Right cardiac atrium (tissue), 5 donors: ENCODE measurements at regions not wholly inside any gene's neighbourhood (a gene's known extent, or its start where the extent isn't known, plus 50 kb on each side); places are given as distances from the start of the nearest gene placed in this dataset.
A peak's percentile ranks its signal among the peaks of the same experiment; 100 is the strongest.

Experiments
- ATAC-seq, 2 donors: fragments of 200-7000 bp; cut with Tn5 transposase; one replicate each; pipeline versions ENCODE4 v1.8.0 to v1.9.1; 2020; ENCODE audit warnings: moderate library complexity in 2 of 2, mild to moderate bottlenecking in 1 of 2
- DNase-seq, 3 donors: peaks; one replicate each; pipeline ENCODE4 v3.0.0-alpha.2; 2020
- H3K27ac ChIP-seq: one replicate; pipeline ENCODE4 v1.5.1; 2013; ENCODE audit warnings: mild to moderate bottlenecking, low read length, control low read depth, moderate library complexity
- H3K27me3 ChIP-seq: one replicate; pipeline ENCODE4 v1.6.1; 2013; ENCODE audit not compliant: control insufficient read depth, insufficient read depth
- H3K4me1 ChIP-seq: one replicate; pipeline ENCODE4 v1.6.1; 2013; ENCODE audit warnings: low read length; ENCODE audit not compliant: control insufficient read depth, insufficient read depth
- H3K4me3 ChIP-seq: one replicate; pipeline ENCODE4 v1.5.1; 2013; ENCODE audit warnings: low read length, control low read depth
- H3K9me3 ChIP-seq: one replicate; pipeline ENCODE4 v1.6.1; 2013; ENCODE audit warnings: low read length; ENCODE audit not compliant: control insufficient read depth
- WGBS: extraction: QIAGEN DNeasy Blood & Tissue Kit; methylation state at CpG from one replicate; pipeline ENCODE4 v1.1.7; 2013; 5-methylcytosine and 5-hydroxymethylcytosine counted together
- intact Hi-C, 4 donors: fragments of 100-400 bp; cut with DNase I; formaldehyde crosslinking; loops; one replicate each; pipeline versions ENCODE4 v1.11.0 to v1.14.0; 2022 to 2023
- donor health status: healthy with polysubstance abuse.
- donor health status: DM: no; HTN: yes; CAD: no.
- donor health status: DM: no; HTN: no; CAD: no.
- donor health status: DM: no; HTN: yes; CAD: no; lungs with severe emphysema.
- donor health status: DM: yes; HTN: yes; CAD: no.

DNA sequence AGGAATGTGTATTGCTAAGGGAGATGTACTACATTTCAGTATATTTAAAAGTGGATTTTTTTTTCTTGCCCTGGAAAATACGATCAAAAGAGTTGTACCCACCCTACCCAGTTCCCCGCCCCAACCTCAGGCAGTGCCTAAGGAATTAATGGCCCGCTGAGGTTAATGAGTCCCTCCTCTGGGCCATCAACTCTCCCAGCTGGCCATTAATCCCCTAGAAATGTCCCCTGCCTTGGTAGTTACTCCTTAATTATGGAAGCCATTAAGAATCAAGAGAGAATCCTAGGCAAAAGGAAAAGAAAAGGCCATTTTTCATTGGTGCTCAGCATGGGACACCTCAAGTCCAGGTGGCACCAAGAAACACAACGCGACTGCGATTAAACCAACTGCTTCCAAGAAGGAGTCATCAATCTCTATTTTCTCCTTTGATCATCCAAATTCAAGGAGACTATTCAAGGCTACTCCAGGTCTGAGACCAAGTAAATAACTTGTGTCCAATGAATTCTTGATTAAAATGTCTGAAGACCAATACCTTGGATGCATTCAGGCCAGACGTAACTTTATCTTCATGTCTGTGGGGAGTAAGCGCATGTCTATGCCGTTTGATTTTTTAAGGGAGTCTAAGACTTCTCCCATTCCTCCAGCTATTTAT is 1962.2 kb upstream of the WWC1 start:
- H3K9me3 ChIP-seq, result no peaks in the 10 kb centered on the region
- 87% methylated on average over 9 of the region's 9 CpGs for WGBS

DNA sequence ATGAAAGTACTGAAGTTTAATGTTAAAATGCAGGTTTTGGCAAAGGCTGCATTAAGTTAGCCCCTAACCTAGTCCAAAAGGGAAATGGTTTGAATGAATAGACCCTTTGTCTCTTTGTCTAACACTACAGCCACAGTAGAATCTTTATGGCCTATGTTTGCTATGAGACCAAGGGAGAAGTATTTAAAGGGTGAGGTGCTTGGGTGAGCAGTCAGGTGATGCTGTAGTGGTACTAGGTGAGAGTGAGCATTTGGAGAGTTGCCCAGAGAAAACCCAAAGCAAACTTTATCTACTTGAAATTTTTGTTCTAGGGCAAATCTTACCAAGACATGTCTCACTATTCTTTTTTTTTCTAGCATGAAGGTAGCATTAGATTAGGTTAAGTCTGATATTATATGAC is 1961.4 kb upstream of the WWC1 start:
- no peak for ATAC-seq
- Histone ChIP-seq H3K27me3 (no peaks in the 10 kb centered on the region), H3K27ac (no peak overlapping the region), H3K4me3 (no peak overlapping the region), H3K9me3 (no peaks in the 10 kb centered on the region), H3K4me1 (no peaks in the 10 kb centered on the region)
- intact Hi-C loops, result no loop called here
- no peak for DNase-seq

More for the DNA sequence above, 1962.2 kb upstream of the WWC1 start:
- no peaks in the 10 kb centered on the region for H3K27me3 ChIP-seq
- DNase-seq (no peak), ATAC-seq (no peak)
- no peak overlapping the region for H3K27ac ChIP-seq
- intact Hi-C loops, result no loop called here
- no peak overlapping the region for H3K4me3 ChIP-seq
- H3K4me1 ChIP-seq, result no peaks in the 10 kb centered on the region

DNA sequence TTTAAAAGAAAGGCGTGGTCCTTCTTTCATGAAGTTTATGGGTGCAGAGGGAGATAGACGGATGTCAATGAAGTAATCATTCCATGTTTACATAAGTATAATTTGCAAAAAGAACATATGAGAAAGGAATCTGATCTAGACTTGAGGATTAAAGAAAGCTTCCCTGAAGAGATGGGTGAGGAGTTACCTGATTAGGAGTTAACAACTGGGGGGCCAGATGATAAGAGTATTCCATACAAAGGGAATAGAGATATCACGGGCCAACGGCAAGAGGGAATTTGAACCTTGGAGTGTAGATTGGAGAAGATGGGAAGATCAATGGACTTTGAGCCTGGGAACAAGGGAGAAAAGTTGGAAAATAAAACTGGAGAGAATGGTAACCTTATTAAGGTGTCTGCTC is 1959.9 kb upstream of the WWC1 start:
- WGBS, result 79% methylated on average over 4 of the region's 4 CpGs
- no peaks in the 10 kb centered on the region for H3K27me3 ChIP-seq
- H3K27ac ChIP-seq, result no peak overlapping the region
- ATAC-seq (no peak), DNase-seq (no peak)
- H3K4me1 ChIP-seq, result no peaks in the 10 kb centered on the region
- no peak overlapping the region for H3K4me3 ChIP-seq
- no peaks in the 10 kb centered on the region for H3K9me3 ChIP-seq
- intact Hi-C loops, result no loop called here

DNA sequence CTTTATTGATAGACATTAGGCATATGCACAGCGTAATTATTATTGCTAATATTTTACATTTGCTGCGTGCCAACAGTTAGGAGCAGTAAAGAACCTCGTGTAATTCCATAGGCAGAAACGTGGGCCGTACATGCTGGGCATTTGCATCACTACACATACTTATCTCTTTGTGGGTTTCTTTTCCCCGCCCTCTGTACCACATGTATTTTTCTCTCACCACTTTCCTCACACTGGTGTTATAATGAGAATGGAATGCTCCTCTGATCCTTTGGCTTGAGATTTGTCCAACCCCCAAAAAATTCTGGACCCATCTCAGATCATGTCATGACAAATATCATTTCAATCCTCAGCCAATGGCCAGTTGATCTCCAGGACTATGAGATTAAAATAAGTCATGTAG is 1952.6 kb upstream of the WWC1 start:
- H3K4me1 ChIP-seq, result no peaks in the 10 kb centered on the region
- H3K9me3 ChIP-seq, result no peaks in the 10 kb centered on the region
- DNase-seq (no peak), ATAC-seq (no peak)
- H3K27ac ChIP-seq, result no peak overlapping the region
- H3K4me3 ChIP-seq, result no peak overlapping the region
- WGBS, result 78% methylated on average over 6 of the region's 6 CpGs
- H3K27me3 ChIP-seq, result no peaks in the 10 kb centered on the region
- intact Hi-C loops, result no loop called here

DNA sequence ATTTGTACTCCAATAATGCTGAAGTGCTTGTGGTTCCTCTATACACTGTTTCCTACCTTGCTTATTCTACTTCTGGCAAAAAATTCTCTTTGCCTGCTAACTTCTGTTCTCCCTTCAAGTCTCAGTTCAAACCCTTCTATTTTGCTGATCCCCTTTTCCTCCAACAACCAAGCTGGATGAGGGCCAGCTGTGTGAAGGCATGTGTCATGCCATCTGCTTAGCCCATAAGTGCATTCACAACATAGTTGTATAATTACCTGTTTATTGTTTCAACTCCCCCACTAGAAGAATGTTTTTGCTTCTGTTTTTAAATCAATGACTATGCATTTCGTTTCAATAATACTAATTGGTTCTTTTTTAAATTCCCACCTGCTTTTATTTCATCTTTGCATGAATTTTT is 1951.4 kb upstream of the WWC1 start:
- H3K9me3 ChIP-seq, result no peaks in the 10 kb centered on the region
- no peak overlapping the region for H3K4me3 ChIP-seq
- ATAC-seq, result no peak
- intact Hi-C loops, result no loop called here
- no peaks in the 10 kb centered on the region for H3K4me1 ChIP-seq
- no peak overlapping the region for H3K27ac ChIP-seq
- WGBS, result 78% methylated on average over 1 of the region's 1 CpG
- DNase-seq, result no peak
- H3K27me3 ChIP-seq, result no peaks in the 10 kb centered on the region

DNA sequence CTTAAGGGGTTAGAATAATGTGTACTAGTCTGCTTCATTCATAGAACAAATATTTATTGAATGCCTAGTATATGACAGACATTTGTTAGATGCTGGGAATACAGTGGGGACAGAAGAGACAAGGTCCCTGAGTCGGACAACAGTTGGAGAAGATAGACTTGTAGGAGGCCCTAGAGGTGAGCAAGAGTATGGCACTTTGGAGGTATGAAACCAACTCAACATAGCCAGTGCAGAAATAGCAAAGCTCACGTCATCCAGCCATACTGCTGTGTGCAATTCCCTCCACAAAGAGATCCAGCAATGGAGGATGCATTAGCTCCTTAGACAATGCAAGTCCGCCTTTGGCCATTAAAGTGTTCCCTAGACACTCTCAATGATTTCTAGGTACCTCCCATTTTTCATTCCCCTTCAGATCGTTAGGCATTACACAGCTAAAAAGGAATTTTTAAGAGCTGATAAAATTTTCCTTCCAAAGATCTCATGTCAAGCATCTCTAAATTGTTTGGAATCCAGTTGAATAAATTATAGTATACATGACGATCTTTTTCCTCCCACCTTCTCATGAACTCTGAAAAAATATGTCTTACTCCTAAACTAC is 1949.6 kb upstream of the WWC1 start:
- ATAC-seq, result peak in 1 of 2 donors; percentile 42
- Histone ChIP-seq H3K9me3 (no peaks in the 10 kb centered on the region), H3K4me3 (no peak overlapping the region), H3K27ac (no peak overlapping the region), H3K4me1 (no peaks in the 10 kb centered on the region), H3K27me3 (no peaks in the 10 kb centered on the region)
- intact Hi-C loops, result no loop called here
- 61% methylated on average over 5 of the region's 5 CpGs for WGBS
- no peak for DNase-seq

DNA sequence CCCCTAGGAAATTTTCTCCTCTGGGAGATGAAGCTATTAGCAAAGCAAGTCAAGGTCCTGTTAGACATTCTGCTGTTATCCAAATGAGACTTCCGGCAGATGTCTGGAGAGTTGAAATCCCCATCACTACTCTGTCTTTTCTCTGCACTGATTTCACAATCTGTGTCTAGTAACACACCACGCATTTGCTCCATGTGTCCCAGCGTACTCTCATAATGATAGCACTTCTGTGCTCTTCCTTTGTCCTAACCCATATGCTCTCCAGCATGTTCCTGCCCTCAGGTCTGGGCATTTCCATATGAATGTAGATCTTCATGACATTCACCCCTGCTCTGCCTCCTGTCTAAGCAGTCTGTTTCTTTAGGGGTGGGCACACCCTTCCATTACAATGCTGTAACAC is 1949.0 kb upstream of the WWC1 start:
- intact Hi-C loops, result no loop called here
- 54% methylated on average over 3 of the region's 3 CpGs for WGBS
- Histone ChIP-seq H3K27ac (no peak overlapping the region), H3K9me3 (no peaks in the 10 kb centered on the region), H3K4me3 (no peak overlapping the region), H3K4me1 (no peaks in the 10 kb centered on the region), H3K27me3 (no peaks in the 10 kb centered on the region)
- DNase-seq (no peak), ATAC-seq (peak; percentile 63 to 80)

DNA sequence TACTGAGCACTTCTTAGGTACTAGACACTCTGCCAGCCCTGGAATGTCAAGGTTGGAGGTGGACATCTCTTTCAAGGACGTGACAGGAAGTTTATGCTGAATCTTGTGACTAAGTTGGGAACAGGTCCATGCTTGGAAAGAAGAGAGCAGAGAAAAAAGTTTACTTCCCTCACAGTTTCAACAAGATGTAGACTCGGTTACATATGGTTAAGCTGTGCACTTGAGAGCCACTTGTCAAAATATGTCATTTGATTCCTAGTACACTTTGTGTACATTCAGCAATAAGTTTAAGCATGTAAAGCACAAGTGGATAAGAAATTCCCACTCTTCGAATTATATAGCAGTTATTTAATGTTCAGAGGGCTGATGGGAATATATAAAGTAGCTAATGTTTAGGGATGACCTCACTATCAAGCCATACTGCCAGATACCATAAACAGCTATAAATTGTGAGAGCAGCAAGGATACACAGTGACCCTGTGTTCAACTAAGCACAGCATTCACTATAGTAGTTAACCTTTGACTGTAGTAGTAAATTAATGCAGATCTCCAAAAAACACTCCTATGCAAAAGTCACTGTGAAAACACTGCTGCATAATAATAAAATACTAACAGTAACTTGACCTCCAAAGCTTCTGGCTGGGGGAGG is 1944.6 kb upstream of the WWC1 start:
- H3K4me3 ChIP-seq, result no peak overlapping the region
- ATAC-seq (no peak), DNase-seq (no peak)
- H3K9me3 ChIP-seq, result no peaks in the 10 kb centered on the region
- no peaks in the 10 kb centered on the region for H3K27me3 ChIP-seq
- no peak overlapping the region for H3K27ac ChIP-seq
- 46% methylated on average over 3 of the region's 3 CpGs for WGBS
- intact Hi-C loops, result no loop called here
- no peaks in the 10 kb centered on the region for H3K4me1 ChIP-seq

DNA sequence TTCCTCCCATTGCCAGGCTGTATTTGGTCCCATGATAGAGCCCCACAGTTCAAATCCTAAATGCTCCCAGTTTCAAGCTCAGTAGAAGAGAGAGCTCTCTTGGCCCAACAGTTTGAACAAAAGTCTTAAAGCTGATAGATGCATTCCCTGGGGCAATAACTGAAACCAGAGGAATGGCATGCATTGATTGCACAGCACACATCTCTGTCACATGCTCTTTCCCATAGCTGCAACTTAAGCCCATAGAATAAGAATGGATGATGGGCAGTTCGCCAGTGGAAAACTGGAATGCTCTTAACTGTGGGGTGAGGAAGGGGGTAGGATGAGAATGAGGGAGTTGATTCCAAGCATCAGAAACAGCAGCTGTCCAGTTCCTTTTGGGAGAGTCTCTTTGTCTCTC is 1942.4 kb upstream of the WWC1 start:
- WGBS, result 39% methylated on average over 1 of the region's 1 CpG
- no peak overlapping the region for H3K27ac ChIP-seq
- intact Hi-C loops, result no loop called here
- H3K4me3 ChIP-seq, result no peak overlapping the region
- ATAC-seq (no peak), DNase-seq (no peak)
- no peaks in the 10 kb centered on the region for H3K9me3 ChIP-seq
- no peaks in the 10 kb centered on the region for H3K27me3 ChIP-seq
- no peaks in the 10 kb centered on the region for H3K4me1 ChIP-seq

DNA sequence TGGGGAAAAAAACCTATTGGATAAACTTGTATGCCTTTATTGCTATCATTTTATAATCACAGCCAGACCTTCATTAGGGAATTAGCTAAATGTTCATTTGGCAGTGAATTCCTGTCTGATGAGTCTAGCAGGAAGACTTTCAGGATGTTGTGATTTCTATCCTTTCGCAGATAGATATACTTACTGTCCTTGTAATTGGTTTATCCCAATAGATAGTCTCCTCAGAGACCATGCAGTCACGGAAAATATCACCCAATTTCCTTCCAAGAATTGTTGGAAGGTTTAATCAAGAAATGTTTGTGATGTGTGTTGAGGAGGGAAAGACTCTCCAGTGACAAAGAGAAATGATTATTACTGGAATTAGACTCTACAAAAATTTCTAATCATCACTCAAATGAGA is 1937.9 kb upstream of the WWC1 start:
- Histone ChIP-seq H3K4me1 (no peaks in the 10 kb centered on the region), H3K9me3 (no peaks in the 10 kb centered on the region), H3K27me3 (no peaks in the 10 kb centered on the region), H3K27ac (no peak overlapping the region), H3K4me3 (no peak overlapping the region)
- ATAC-seq (no peak), DNase-seq (no peak)
- WGBS, result 36% methylated on average over 2 of the region's 2 CpGs
- intact Hi-C loops, result no loop called here

DNA sequence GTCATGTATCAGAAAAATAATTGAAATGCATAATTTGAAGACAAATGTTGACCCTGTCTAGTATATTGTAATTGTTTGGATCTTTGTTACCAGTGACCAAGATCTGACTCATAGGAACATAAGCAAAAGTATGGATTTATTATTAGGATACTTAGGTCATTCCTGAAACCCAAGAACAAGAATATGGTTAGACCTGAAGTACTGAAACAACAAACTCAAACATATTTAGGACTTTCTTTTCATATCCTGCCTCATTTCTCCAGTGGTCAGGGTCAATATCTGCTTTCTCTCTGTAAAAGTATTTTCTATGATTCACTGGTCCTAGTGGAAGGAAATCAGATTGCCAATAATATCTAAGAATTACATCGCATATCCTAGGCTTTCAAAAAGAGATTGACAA is 1937.1 kb upstream of the WWC1 start:
- ATAC-seq (no peak), DNase-seq (no peak)
- no peaks in the 10 kb centered on the region for H3K4me1 ChIP-seq
- H3K4me3 ChIP-seq, result no peak overlapping the region
- 86% methylated on average over 1 of the region's 1 CpG for WGBS
- H3K27ac ChIP-seq, result no peak overlapping the region
- H3K27me3 ChIP-seq, result no peaks in the 10 kb centered on the region
- intact Hi-C loops, result no loop called here
- no peaks in the 10 kb centered on the region for H3K9me3 ChIP-seq
